ENCODE measurements at regions not wholly inside any gene's neighbourhood (a gene's known extent, or its start where the extent isn't known, plus 50 kb on each side); places are given as distances from the start of the nearest gene placed in this dataset.

- H3K23ac ChIP-seq (ENCODE audit: low read depth, low read length, poor library complexity), result no peak overlapping the region
- H3K4me1 ChIP-seq (ENCODE audit: control insufficient read depth in 2 of 2, insufficient read depth in 1 of 2, low read depth in 1 of 2, low read length in 2 of 2), result no peaks in the 10 kb centered on the region
- H3K14ac ChIP-seq (ENCODE audit: low read length), result no peak overlapping the region
- H3K4ac ChIP-seq (ENCODE audit: low read length), result no peak overlapping the region
- H2BK5ac ChIP-seq (ENCODE audit: low read length), result no peak overlapping the region
- H3K27ac ChIP-seq (replicated peaks; ENCODE audit: low read length), result no peak overlapping the region
- H2BK15ac ChIP-seq (ENCODE audit: low read length), result no peak overlapping the region
- H3K27me3 ChIP-seq (ENCODE audit: control insufficient read depth in 3 of 3, insufficient read depth in 3 of 3, low read depth in 1 of 3, low read length in 3 of 3), result no peaks in the 10 kb centered on the region
- H3K9ac ChIP-seq (ENCODE audit: low read depth, low read length, poor library complexity), result no peak overlapping the region
- H4K8ac ChIP-seq (ENCODE audit: low read depth, low read length), result no peak overlapping the region
- H2BK120ac ChIP-seq (ENCODE audit: low read depth, low read length), result no peak overlapping the region
- no CpG with 5 or more reads among the region's 4 CpGs for WGBS, 2 donors (ENCODE audit: extremely low coverage in 2 of 2, insufficient read length in 2 of 2, insufficient replicate concordance in 1 of 2)
- no peak overlapping the region for H4K91ac ChIP-seq (ENCODE audit: low read depth, low read length, poor library complexity)
- H2AFZ ChIP-seq (ENCODE audit: low read length), result no peak overlapping the region
- H3K9me3 ChIP-seq (replicated peaks in 1 of 2; ENCODE audit: control insufficient read depth in 2 of 2, insufficient read depth in 1 of 2, low read depth in 1 of 2, low read length in 2 of 2), result no peaks in the 10 kb centered on the region
- DNase-seq (ENCODE audit: low spot score), result no peak
- no peak overlapping the region for H3K4me3 ChIP-seq (ENCODE audit: low read length in 2 of 2)
- no peaks in the 10 kb centered on the region for H3K36me3 ChIP-seq (replicated peaks in 1 of 2; ENCODE audit: control insufficient read depth in 2 of 2, insufficient read depth in 2 of 2, low read length in 2 of 2)
- H3K79me1 ChIP-seq (ENCODE audit: low read depth, low read length), result no peaks in the 10 kb centered on the region
- H3K18ac ChIP-seq (ENCODE audit: low read length), result no peak overlapping the region
- H2BK12ac ChIP-seq (ENCODE audit: low read length), result no peak overlapping the region
- H3K4me2 ChIP-seq (ENCODE audit: insufficient read depth, low read length, poor library complexity, severe bottlenecking), result no peak overlapping the region
- no peak overlapping the region for H2AK5ac ChIP-seq (ENCODE audit: low read depth, low read length)
Observed at GRCh38 chr4:119739796-119740195, 111.2 kb upstream of the PDE5A start.

- H3K27me3 ChIP-seq (ENCODE audit: control insufficient read depth in 3 of 3, insufficient read depth in 3 of 3, low read depth in 1 of 3, low read length in 3 of 3), result no peaks in the 10 kb centered on the region
- no peak overlapping the region for H3K4ac ChIP-seq (ENCODE audit: low read length)
- H2BK120ac ChIP-seq (ENCODE audit: low read depth, low read length), result no peak overlapping the region
- no peak overlapping the region for H3K18ac ChIP-seq (ENCODE audit: low read length)
- H2BK12ac ChIP-seq (ENCODE audit: low read length), result no peak overlapping the region
- no peak overlapping the region for H2BK5ac ChIP-seq (ENCODE audit: low read length)
- H3K36me3 ChIP-seq (replicated peaks in 1 of 2; ENCODE audit: control insufficient read depth in 2 of 2, insufficient read depth in 2 of 2, low read length in 2 of 2), result no peaks in the 10 kb centered on the region
- H3K4me3 ChIP-seq (ENCODE audit: low read length in 2 of 2), result no peak overlapping the region
- no peak overlapping the region for H3K9ac ChIP-seq (ENCODE audit: low read depth, low read length, poor library complexity)
- H4K91ac ChIP-seq (ENCODE audit: low read depth, low read length, poor library complexity), result no peak overlapping the region
- H2AFZ ChIP-seq (ENCODE audit: low read length), result no peak overlapping the region
- no peaks in the 10 kb centered on the region for H3K79me1 ChIP-seq (ENCODE audit: low read depth, low read length)
- no peaks in the 10 kb centered on the region for H3K9me3 ChIP-seq (replicated peaks in 1 of 2; ENCODE audit: control insufficient read depth in 2 of 2, insufficient read depth in 1 of 2, low read depth in 1 of 2, low read length in 2 of 2)
- H4K8ac ChIP-seq (ENCODE audit: low read depth, low read length), result no peak overlapping the region
- no peak overlapping the region for H2BK15ac ChIP-seq (ENCODE audit: low read length)
- no peak overlapping the region for H3K23ac ChIP-seq (ENCODE audit: low read depth, low read length, poor library complexity)
- H3K4me2 ChIP-seq (ENCODE audit: insufficient read depth, low read length, poor library complexity, severe bottlenecking), result no peak overlapping the region
- H3K14ac ChIP-seq (ENCODE audit: low read length), result no peak overlapping the region
- no peak for DNase-seq (ENCODE audit: low spot score)
- no peaks in the 10 kb centered on the region for H3K4me1 ChIP-seq (ENCODE audit: control insufficient read depth in 2 of 2, insufficient read depth in 1 of 2, low read depth in 1 of 2, low read length in 2 of 2)
- no CpG with 5 or more reads among the region's 2 CpGs for WGBS, 2 donors (ENCODE audit: extremely low coverage in 2 of 2, insufficient read length in 2 of 2, insufficient replicate concordance in 1 of 2)
- H2AK5ac ChIP-seq (ENCODE audit: low read depth, low read length), result no peak overlapping the region
- H3K27ac ChIP-seq (replicated peaks; ENCODE audit: low read length), result no peak overlapping the region
Observed at GRCh38 chr4:119738901-119739300, 110.3 kb upstream of the PDE5A start.

- Histone ChIP-seq H2BK15ac (ENCODE audit: low read length) (no peak overlapping the region), H2BK5ac (ENCODE audit: low read length) (no peak overlapping the region), H3K18ac (ENCODE audit: low read length) (no peak overlapping the region), H3K4ac (ENCODE audit: low read length) (no peak overlapping the region), H3K14ac (ENCODE audit: low read length) (no peak overlapping the region), H2BK12ac (ENCODE audit: low read length) (no peak overlapping the region), H3K4me3 (ENCODE audit: low read length in 2 of 2) (no peak overlapping the region), H2AK5ac (ENCODE audit: low read depth, low read length) (no peak overlapping the region), H3K27ac (replicated peaks; ENCODE audit: low read length) (no peak overlapping the region), H3K9me3 (replicated peaks in 1 of 2; ENCODE audit: control insufficient read depth in 2 of 2, insufficient read depth in 1 of 2, low read depth in 1 of 2, low read length in 2 of 2) (no peaks in the 10 kb centered on the region), H4K91ac (ENCODE audit: low read depth, low read length, poor library complexity) (no peak overlapping the region), H3K23ac (ENCODE audit: low read depth, low read length, poor library complexity) (no peak overlapping the region), H3K36me3 (replicated peaks in 1 of 2; ENCODE audit: control insufficient read depth in 2 of 2, insufficient read depth in 2 of 2, low read length in 2 of 2) (no peaks in the 10 kb centered on the region), H3K4me1 (ENCODE audit: control insufficient read depth in 2 of 2, insufficient read depth in 1 of 2, low read depth in 1 of 2, low read length in 2 of 2) (no peaks in the 10 kb centered on the region), H3K9ac (ENCODE audit: low read depth, low read length, poor library complexity) (no peak overlapping the region), H3K27me3 (ENCODE audit: control insufficient read depth in 3 of 3, insufficient read depth in 3 of 3, low read depth in 1 of 3, low read length in 3 of 3) (no peaks in the 10 kb centered on the region), H3K4me2 (ENCODE audit: insufficient read depth, low read length, poor library complexity, severe bottlenecking) (no peak overlapping the region), H3K79me1 (ENCODE audit: low read depth, low read length) (no peaks in the 10 kb centered on the region), H2AFZ (ENCODE audit: low read length) (no peak overlapping the region), H2BK120ac (ENCODE audit: low read depth, low read length) (no peak overlapping the region), H4K8ac (ENCODE audit: low read depth, low read length) (no peak overlapping the region)
- DNase-seq (ENCODE audit: low spot score), result no peak
- no CpG with 5 or more reads among the region's 2 CpGs for WGBS, 2 donors (ENCODE audit: extremely low coverage in 2 of 2, insufficient read length in 2 of 2, insufficient replicate concordance in 1 of 2)
Observed at GRCh38 chr4:119736559-119736958, 108.0 kb upstream of the PDE5A start.

GRCh38 chr4:119735165-119735651 lies 106.6 kb upstream of the PDE5A start:
- Histone ChIP-seq H2BK15ac (ENCODE audit: low read length) (no peak overlapping the region), H3K23ac (ENCODE audit: low read depth, low read length, poor library complexity) (no peak overlapping the region), H4K91ac (ENCODE audit: low read depth, low read length, poor library complexity) (no peak overlapping the region), H3K79me1 (ENCODE audit: low read depth, low read length) (no peaks in the 10 kb centered on the region), H4K8ac (ENCODE audit: low read depth, low read length) (no peak overlapping the region), H3K27ac (replicated peaks; ENCODE audit: low read length) (no peak overlapping the region), H3K4me3 (ENCODE audit: low read length in 2 of 2) (no peak overlapping the region), H3K27me3 (ENCODE audit: control insufficient read depth in 3 of 3, insufficient read depth in 3 of 3, low read depth in 1 of 3, low read length in 3 of 3) (no peaks in the 10 kb centered on the region), H2BK12ac (ENCODE audit: low read length) (no peak overlapping the region), H3K4me1 (ENCODE audit: control insufficient read depth in 2 of 2, insufficient read depth in 1 of 2, low read depth in 1 of 2, low read length in 2 of 2) (no peaks in the 10 kb centered on the region), H3K4me2 (ENCODE audit: insufficient read depth, low read length, poor library complexity, severe bottlenecking) (no peak overlapping the region), H2BK5ac (ENCODE audit: low read length) (no peak overlapping the region), H2BK120ac (ENCODE audit: low read depth, low read length) (no peak overlapping the region), H2AK5ac (ENCODE audit: low read depth, low read length) (no peak overlapping the region), H3K9me3 (replicated peaks in 1 of 2; ENCODE audit: control insufficient read depth in 2 of 2, insufficient read depth in 1 of 2, low read depth in 1 of 2, low read length in 2 of 2) (no peaks in the 10 kb centered on the region), H3K36me3 (replicated peaks in 1 of 2; ENCODE audit: control insufficient read depth in 2 of 2, insufficient read depth in 2 of 2, low read length in 2 of 2) (no peaks in the 10 kb centered on the region), H2AFZ (ENCODE audit: low read length) (no peak overlapping the region), H3K14ac (ENCODE audit: low read length) (no peak overlapping the region), H3K18ac (ENCODE audit: low read length) (no peak overlapping the region), H3K9ac (ENCODE audit: low read depth, low read length, poor library complexity) (no peak overlapping the region), H3K4ac (ENCODE audit: low read length) (no peak overlapping the region)
- no peak for DNase-seq (ENCODE audit: low spot score)
- no CpG with 5 or more reads among the region's 1 CpG for WGBS, 2 donors (ENCODE audit: extremely low coverage in 2 of 2, insufficient read length in 2 of 2, insufficient replicate concordance in 1 of 2)
